T47D (cell line): ENCODE measurements at regions not wholly inside any gene's neighbourhood (a gene's known extent, or its start where the extent isn't known, plus 50 kb on each side); places are given as distances from the start of the nearest gene placed in this dataset.

ENCODE experiments used
- DNase-seq, 2 experiments: peaks; one replicate each; pipeline versions ENCODE4 v3.0.0 to v3.0.0-alpha.2; 2011 to 2012; ENCODE audit warnings: low read depth in 1 of 2, low spot score in 1 of 2
- JUND ChIP-seq: IDR thresholded peaks from 2 replicates; pipeline ENCODE4 v1.6.1; 2012; ENCODE audit warnings: low read depth
- in situ Hi-C: cut with HindIII; loops from 2 replicates; pipeline ENCODE4 v1.10.0; 2016; ENCODE audit warnings: low sequenced_read_pairs, low pct_unique_long_range_greater_than_20kb

- peak; percentile 79; the same call in 1 of the 2 replicates for TF ChIP-seq JUND
- in situ Hi-C loops, result no loop called here
- peak in 1 of 2 experiments; percentile 92 for DNase-seq
Observed at GRCh38 chr3:189458528-189458927, 172.7 kb upstream of the TP63 start.

- peak in 1 of 2 experiments; percentile 51 for DNase-seq
- no peak for TF ChIP-seq JUND
- in situ Hi-C loops, result no loop called here
Observed at GRCh38 chr3:189459231-189459630, 172.0 kb upstream of the TP63 start.

- no peak for DNase-seq
- TF ChIP-seq JUND, result no peak
- in situ Hi-C loops, result no loop called here
Observed at GRCh38 chr3:189460511-189460910, 170.7 kb upstream of the TP63 start.

- DNase-seq, result no peak
- in situ Hi-C loops, result no loop called here
- no peak for TF ChIP-seq JUND
Observed at GRCh38 chr3:189464799-189465198, 166.4 kb upstream of the TP63 start.

- in situ Hi-C loops, result no loop called here
- no peak for TF ChIP-seq JUND
- DNase-seq, result no peak
Observed at GRCh38 chr3:189466004-189466403, 165.2 kb upstream of the TP63 start.

- TF ChIP-seq JUND, result no peak
- in situ Hi-C loops, result no loop called here
- no peak for DNase-seq
Observed at GRCh38 chr3:189467451-189467850, 163.7 kb upstream of the TP63 start.

- DNase-seq, result no peak
- no peak for TF ChIP-seq JUND
- in situ Hi-C loops, result no loop called here
Observed at GRCh38 chr3:189474944-189475343, 156.2 kb upstream of the TP63 start.

- in situ Hi-C loops, result no loop called here
- no peak for DNase-seq
Observed at GRCh38 chr3:189477614-189478013, 153.6 kb upstream of the TP63 start.

GRCh38 chr3:189486556-189486955, 144.6 kb upstream of the TP63 start:
- in situ Hi-C loops, result no loop called here
- TF ChIP-seq JUND, result no peak
- no peak for DNase-seq

More at GRCh38 chr3:189477614-189478013, 153.6 kb upstream of the TP63 start:
- TF ChIP-seq JUND, result no peak

GRCh38 chr3:189488241-189488767, 142.9 kb upstream of the TP63 start:
- in situ Hi-C loops, result no loop called here
- DNase-seq, result no peak
- no peak for TF ChIP-seq JUND

GRCh38 chr3:189490337-189490736, 140.9 kb upstream of the TP63 start:
- no peak for TF ChIP-seq JUND
- DNase-seq, result peak in 1 of 2 experiments; percentile 27
- in situ Hi-C loops, result no loop called here

GRCh38 chr3:189490749-189491148, 140.4 kb upstream of the TP63 start:
- TF ChIP-seq JUND, result no peak
- in situ Hi-C loops, result no loop called here
- no peak for DNase-seq

- TF ChIP-seq JUND, result no peak
Observed at GRCh38 chr3:189491831-189492230, 139.4 kb upstream of the TP63 start.

GRCh38 chr3:189493271-189493670, 137.9 kb upstream of the TP63 start:
- in situ Hi-C loops, result no loop called here
- no peak for TF ChIP-seq JUND
- DNase-seq, result no peak

More at GRCh38 chr3:189491831-189492230, 139.4 kb upstream of the TP63 start:
- DNase-seq, result no peak
- in situ Hi-C loops, result no loop called here
